ENCODE measurements at regions not wholly inside any gene's neighbourhood (a gene's known extent, or its start where the extent isn't known, plus 50 kb on each side); places are given as distances from the start of the nearest gene placed in this dataset.

GRCh38 chr5:105836268-105836667 lies 1834.5 kb downstream of the EFNA5 start:
- no peak overlapping the region for H3K4me3 ChIP-seq (ENCODE audit: low read length)
- TF ChIP-seq, protein P1, sequence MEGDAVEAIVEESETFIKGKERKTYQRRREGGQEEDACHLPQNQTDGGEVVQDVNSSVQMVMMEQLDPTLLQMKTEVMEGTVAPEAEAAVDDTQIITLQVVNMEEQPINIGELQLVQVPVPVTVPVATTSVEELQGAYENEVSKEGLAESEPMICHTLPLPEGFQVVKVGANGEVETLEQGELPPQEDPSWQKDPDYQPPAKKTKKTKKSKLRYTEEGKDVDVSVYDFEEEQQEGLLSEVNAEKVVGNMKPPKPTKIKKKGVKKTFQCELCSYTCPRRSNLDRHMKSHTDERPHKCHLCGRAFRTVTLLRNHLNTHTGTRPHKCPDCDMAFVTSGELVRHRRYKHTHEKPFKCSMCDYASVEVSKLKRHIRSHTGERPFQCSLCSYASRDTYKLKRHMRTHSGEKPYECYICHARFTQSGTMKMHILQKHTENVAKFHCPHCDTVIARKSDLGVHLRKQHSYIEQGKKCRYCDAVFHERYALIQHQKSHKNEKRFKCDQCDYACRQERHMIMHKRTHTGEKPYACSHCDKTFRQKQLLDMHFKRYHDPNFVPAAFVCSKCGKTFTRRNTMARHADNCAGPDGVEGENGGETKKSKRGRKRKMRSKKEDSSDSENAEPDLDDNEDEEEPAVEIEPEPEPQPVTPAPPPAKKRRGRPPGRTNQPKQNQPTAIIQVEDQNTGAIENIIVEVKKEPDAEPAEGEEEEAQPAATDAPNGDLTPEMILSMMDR (conservative IDR thresholded peaks at IDR 0.05; ENCODE audit: low read length), result no peak
- peak; percentile 49 for DNase-seq (ENCODE audit: low read depth)

DNA sequence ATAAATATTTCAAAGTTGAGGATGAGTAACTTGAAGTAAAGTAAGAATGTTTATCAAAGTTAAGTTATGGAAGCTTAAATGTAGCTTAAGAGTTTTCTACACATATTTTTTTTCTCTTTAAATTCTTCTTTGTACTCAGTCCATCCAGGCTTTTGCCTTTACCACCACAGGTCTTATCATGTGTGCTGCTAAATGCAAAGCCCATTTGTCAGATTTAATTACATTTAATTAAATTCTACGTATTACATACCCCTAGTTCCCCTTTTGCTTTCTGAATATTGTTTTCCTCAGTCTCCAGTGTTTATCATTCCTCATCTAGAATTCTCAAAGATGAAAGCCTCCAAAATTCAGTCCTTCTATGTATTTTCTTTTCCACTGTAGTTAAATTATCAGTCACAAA lies 1841.9 kb downstream of the EFNA5 start:
- TF ChIP-seq, protein P1 (conservative IDR thresholded peaks at IDR 0.05; ENCODE audit: low read length), result no peak
- no peak overlapping the region for H3K4me3 ChIP-seq (ENCODE audit: low read length)
- DNase-seq (ENCODE audit: low read depth), result no peak

GRCh38 chr5:105821800-105822199 lies 1848.9 kb downstream of the EFNA5 start:
- no peak overlapping the region for H3K4me3 ChIP-seq (ENCODE audit: low read length)
- TF ChIP-seq, protein P1 (conservative IDR thresholded peaks at IDR 0.05; ENCODE audit: low read length), result no peak
- DNase-seq (ENCODE audit: low read depth), result no peak

DNA sequence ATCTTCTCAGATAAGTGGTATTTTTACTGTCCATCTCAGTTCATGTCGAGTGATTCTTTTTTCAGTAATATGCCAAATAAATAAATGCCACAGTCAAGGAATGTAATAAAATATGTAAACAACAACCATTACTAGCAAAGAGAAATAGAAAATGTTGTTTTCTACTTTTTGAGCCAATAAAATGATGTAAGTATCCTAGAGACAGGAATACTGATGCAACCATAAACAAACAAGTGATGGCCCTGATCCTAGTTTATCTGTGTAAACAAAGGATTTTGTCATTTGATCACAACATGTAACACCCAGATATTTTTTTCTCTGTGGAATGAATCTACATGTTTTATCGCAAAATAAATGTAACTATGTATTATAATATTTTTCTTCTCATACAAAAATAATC lies 1852.8 kb downstream of the EFNA5 start:
- DNase-seq (ENCODE audit: low read depth), result peak; percentile 5
- TF ChIP-seq, protein P1 (conservative IDR thresholded peaks at IDR 0.05; ENCODE audit: low read length), result no peak
- no peak overlapping the region for H3K4me3 ChIP-seq (ENCODE audit: low read length)

GRCh38 chr5:105817416-105817815 lies 1853.3 kb downstream of the EFNA5 start:
- no peak for DNase-seq (ENCODE audit: low read depth)
- TF ChIP-seq, protein P1 (conservative IDR thresholded peaks at IDR 0.05; ENCODE audit: low read length), result no peak
- no peak overlapping the region for H3K4me3 ChIP-seq (ENCODE audit: low read length)

GRCh38 chr5:105816961-105817360 lies 1853.8 kb downstream of the EFNA5 start:
- TF ChIP-seq, protein P1 (conservative IDR thresholded peaks at IDR 0.05; ENCODE audit: low read length), result no peak
- DNase-seq (ENCODE audit: low read depth), result no peak

DNA sequence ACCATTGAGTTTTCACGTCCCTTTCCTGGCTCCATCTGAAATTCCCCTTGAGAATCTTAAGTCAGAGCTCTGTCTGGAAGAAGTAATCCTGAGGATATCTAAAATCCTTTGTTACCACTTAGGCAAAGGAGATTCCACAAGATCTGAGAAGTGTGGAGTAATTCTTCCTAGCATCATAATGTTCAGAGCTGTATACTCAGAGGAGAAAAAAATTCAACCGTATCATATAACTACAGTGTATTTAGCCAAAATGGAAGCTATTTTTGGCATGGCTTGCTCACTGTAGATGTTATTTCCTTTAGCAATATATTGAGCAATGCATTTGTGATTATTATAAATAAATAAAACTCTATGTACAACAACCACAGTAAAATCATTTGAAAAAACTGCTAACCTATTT lies 1858.4 kb downstream of the EFNA5 start:
- TF ChIP-seq, protein P1 (conservative IDR thresholded peaks at IDR 0.05; ENCODE audit: low read length), result no peak
- no peak for DNase-seq (ENCODE audit: low read depth)
- H3K4me3 ChIP-seq (ENCODE audit: low read length), result no peak overlapping the region

More at GRCh38 chr5:105816961-105817360, 1853.8 kb downstream of the EFNA5 start:
- H3K4me3 ChIP-seq (ENCODE audit: low read length), result no peak overlapping the region
